Lung microvascular endothelial cell (primary cell): ENCODE measurements at regions not wholly inside any gene's neighbourhood (a gene's known extent, or its start where the extent isn't known, plus 50 kb on each side); places are given as distances from the start of the nearest gene placed in this dataset.

ENCODE experiments used
- DNase-seq, 2 donors: peaks; one replicate each; pipeline versions ENCODE4 v3.0.0 to v3.0.0-alpha.2; 2010; ENCODE audit warnings: low read depth in 2 of 2

- no peak for DNase-seq
Measured at GRCh38 chr5:107088907-107089306, 581.8 kb downstream of the EFNA5 start.

GRCh38 chr5:107085572-107085971 is 585.2 kb downstream of the EFNA5 start:
- no peak for DNase-seq

GRCh38 chr5:107074996-107075395 is 595.7 kb downstream of the EFNA5 start:
- DNase-seq, result no peak

- no peak for DNase-seq
Measured at GRCh38 chr5:107072967-107073366, 597.8 kb downstream of the EFNA5 start.

- no peak for DNase-seq
Measured at GRCh38 chr5:107072440-107072839, 598.3 kb downstream of the EFNA5 start.

- no peak for DNase-seq
Measured at GRCh38 chr5:107068782-107069181, 602.0 kb downstream of the EFNA5 start.

- DNase-seq, result no peak
Measured at GRCh38 chr5:107067395-107067794, 603.3 kb downstream of the EFNA5 start.

GRCh38 chr5:107063511-107063910 is 607.2 kb downstream of the EFNA5 start:
- no peak for DNase-seq

- no peak for DNase-seq
Measured at GRCh38 chr5:107058803-107059202, 611.9 kb downstream of the EFNA5 start.

GRCh38 chr5:107058235-107058634 is 612.5 kb downstream of the EFNA5 start:
- no peak for DNase-seq

GRCh38 chr5:107056278-107056677 is 614.5 kb downstream of the EFNA5 start:
- no peak for DNase-seq

- DNase-seq, result no peak
Measured at GRCh38 chr5:107047048-107047447, 623.7 kb downstream of the EFNA5 start.

- no peak for DNase-seq
Measured at GRCh38 chr5:107043665-107044064, 627.1 kb downstream of the EFNA5 start.

- no peak for DNase-seq
Measured at GRCh38 chr5:107040907-107041306, 629.8 kb downstream of the EFNA5 start.

GRCh38 chr5:107032629-107033028 is 638.1 kb downstream of the EFNA5 start:
- DNase-seq, result no peak

GRCh38 chr5:107028938-107029337 is 641.8 kb downstream of the EFNA5 start:
- no peak for DNase-seq

GRCh38 chr5:107025712-107026497 is 644.8 kb downstream of the EFNA5 start:
- no peak for DNase-seq

- DNase-seq, result no peak
Measured at GRCh38 chr5:107023732-107024131, 647.0 kb downstream of the EFNA5 start.

- no peak for DNase-seq
Measured at GRCh38 chr5:107021575-107021974, 649.2 kb downstream of the EFNA5 start.

GRCh38 chr5:107020626-107021025 is 650.1 kb downstream of the EFNA5 start:
- DNase-seq, result no peak

GRCh38 chr5:107017616-107018015 is 653.1 kb downstream of the EFNA5 start:
- no peak for DNase-seq

- DNase-seq, result no peak
Measured at GRCh38 chr5:107012371-107012770, 658.4 kb downstream of the EFNA5 start.

GRCh38 chr5:107011605-107012004 is 659.1 kb downstream of the EFNA5 start:
- no peak for DNase-seq

- DNase-seq, result no peak
Measured at GRCh38 chr5:107010060-107010459, 660.7 kb downstream of the EFNA5 start.
